Transverse colon (tissue), 4 donors: ENCODE measurements at regions not wholly inside any gene's neighbourhood (a gene's known extent, or its start where the extent isn't known, plus 50 kb on each side); places are given as distances from the start of the nearest gene placed in this dataset.

Source experiments
- POLR2A ChIP-seq: fragments of 450-650 bp; IDR thresholded peaks from one replicate; pipeline ENCODE4 v1.6.1; 2016; ENCODE audit warnings: antibody characterized with exemption, mild to moderate bottlenecking, moderate library complexity
- POLR2AphosphoS5 ChIP-seq, 3 donors: sonication (generic); formaldehyde crosslinking; IDR thresholded peaks; one replicate each; pipeline ENCODE4 v1.6.1; 2016; ENCODE audit warnings: antibody characterized with exemption in 3 of 3
- TF ChIP-seq, protein P1 (sequence below), 5 experiments: fragments of 200-600 bp in 3 of 5; fragments of 450-650 bp in 2 of 5; sonication (generic) in 3 of 5; IDR thresholded peaks; 1 replicate in 2 of 5; 2 replicates in 3 of 5; pipeline ENCODE4 v1.5.1; 2016 to 2017; ENCODE audit warnings: antibody characterized with exemption in 5 of 5, inconsistent platforms in 3 of 5, mild to moderate bottlenecking in 2 of 5, moderate library complexity in 1 of 5

DNA sequence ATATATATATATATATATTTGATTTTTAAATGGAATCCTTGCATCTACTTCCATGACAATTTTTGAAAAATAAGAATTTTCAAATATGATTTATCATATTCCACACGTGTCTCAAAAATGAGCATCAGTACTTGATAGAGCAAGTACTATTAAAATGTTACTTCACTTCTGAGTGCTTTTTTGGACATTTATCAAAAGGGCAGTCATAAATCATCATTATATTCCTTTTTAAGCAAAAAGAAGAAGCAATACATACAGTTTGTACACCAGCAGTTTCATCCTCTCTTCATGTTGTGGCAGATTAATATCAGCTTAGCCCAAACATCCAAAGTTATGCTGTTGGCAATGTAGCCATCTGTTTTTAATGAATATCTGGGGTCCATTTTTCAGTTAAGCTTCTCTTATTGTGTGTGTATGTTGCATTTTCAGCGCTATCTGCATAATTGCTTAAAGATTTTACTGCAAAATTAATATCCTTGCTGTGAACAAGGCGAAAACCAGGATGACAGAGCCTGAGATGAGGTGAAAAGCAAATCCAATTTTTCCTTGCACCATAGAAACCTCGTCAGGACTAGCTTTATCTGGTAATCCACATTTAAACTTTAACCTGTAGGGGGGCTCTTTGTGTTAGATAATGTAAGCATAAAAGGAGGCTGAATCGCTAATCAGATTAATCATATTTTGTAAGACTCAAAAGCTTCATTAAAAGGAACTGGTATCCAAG is 604.9 kb upstream of the AGTR1 start:
- TF ChIP-seq, protein P1, sequence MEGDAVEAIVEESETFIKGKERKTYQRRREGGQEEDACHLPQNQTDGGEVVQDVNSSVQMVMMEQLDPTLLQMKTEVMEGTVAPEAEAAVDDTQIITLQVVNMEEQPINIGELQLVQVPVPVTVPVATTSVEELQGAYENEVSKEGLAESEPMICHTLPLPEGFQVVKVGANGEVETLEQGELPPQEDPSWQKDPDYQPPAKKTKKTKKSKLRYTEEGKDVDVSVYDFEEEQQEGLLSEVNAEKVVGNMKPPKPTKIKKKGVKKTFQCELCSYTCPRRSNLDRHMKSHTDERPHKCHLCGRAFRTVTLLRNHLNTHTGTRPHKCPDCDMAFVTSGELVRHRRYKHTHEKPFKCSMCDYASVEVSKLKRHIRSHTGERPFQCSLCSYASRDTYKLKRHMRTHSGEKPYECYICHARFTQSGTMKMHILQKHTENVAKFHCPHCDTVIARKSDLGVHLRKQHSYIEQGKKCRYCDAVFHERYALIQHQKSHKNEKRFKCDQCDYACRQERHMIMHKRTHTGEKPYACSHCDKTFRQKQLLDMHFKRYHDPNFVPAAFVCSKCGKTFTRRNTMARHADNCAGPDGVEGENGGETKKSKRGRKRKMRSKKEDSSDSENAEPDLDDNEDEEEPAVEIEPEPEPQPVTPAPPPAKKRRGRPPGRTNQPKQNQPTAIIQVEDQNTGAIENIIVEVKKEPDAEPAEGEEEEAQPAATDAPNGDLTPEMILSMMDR (IDR thresholded peaks at IDR 0.05), result no peak
- TF ChIP-seq POLR2A (no peak), POLR2AphosphoS5 (IDR thresholded peaks at IDR 0.05) (no peak)
